VCaP (cell line): ENCODE measurements at regions not wholly inside any gene's neighbourhood (a gene's known extent, or its start where the extent isn't known, plus 50 kb on each side); places are given as distances from the start of the nearest gene placed in this dataset.

Source experiments
- H3K27ac ChIP-seq: fragments of 450-650 bp; 2 replicates; pipeline ENCODE4 v1.5.1; 2017
- TF ChIP-seq, protein P1 (sequence below): fragments of 450-650 bp; conservative IDR thresholded peaks from 2 replicates; pipeline ENCODE4 v1.5.1; 2017; ENCODE audit warnings: mild to moderate bottlenecking, moderate library complexity

DNA sequence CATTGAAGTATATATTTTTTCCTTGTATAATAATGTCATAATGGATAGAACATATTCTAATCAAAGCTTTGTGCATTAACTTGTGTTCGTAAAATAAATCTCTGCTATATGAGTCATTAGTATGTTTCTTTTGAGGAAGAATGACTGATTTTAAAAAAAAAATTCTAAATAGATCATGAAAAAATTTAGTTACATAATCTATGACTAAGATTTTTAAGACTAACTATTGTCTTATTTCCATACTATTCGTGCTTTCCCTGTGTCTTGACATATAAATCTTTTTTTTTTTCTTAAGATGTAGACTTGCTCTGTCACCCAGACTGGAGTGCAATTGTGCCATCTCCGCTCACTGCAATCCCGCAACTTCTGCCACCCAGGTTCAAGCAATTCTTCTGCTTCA lies 226.1 kb downstream of the DSEL start:
- TF ChIP-seq, protein P1, sequence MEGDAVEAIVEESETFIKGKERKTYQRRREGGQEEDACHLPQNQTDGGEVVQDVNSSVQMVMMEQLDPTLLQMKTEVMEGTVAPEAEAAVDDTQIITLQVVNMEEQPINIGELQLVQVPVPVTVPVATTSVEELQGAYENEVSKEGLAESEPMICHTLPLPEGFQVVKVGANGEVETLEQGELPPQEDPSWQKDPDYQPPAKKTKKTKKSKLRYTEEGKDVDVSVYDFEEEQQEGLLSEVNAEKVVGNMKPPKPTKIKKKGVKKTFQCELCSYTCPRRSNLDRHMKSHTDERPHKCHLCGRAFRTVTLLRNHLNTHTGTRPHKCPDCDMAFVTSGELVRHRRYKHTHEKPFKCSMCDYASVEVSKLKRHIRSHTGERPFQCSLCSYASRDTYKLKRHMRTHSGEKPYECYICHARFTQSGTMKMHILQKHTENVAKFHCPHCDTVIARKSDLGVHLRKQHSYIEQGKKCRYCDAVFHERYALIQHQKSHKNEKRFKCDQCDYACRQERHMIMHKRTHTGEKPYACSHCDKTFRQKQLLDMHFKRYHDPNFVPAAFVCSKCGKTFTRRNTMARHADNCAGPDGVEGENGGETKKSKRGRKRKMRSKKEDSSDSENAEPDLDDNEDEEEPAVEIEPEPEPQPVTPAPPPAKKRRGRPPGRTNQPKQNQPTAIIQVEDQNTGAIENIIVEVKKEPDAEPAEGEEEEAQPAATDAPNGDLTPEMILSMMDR, result no peak
- H3K27ac ChIP-seq, result no peak overlapping the region

DNA sequence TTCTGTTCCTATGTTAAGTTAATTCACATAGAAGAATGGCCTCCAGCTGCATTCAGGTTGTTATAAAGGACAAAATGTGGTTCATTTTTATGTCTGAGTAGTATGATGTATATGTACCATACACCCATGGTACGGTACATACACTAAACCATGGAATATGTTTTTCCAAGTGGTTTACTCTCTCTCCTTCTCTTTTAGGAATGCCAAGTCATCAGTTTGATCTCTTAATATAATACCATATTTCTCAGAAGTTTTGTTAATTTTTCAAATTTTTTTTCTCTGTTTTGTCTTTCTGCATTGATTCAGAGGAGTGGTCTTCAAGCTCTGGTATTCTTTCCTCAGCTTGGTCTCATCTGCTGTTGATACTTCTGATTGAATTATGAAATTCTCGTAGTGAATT lies 230.9 kb downstream of the DSEL start:
- TF ChIP-seq, protein P1, result no peak
- no peak overlapping the region for H3K27ac ChIP-seq

DNA sequence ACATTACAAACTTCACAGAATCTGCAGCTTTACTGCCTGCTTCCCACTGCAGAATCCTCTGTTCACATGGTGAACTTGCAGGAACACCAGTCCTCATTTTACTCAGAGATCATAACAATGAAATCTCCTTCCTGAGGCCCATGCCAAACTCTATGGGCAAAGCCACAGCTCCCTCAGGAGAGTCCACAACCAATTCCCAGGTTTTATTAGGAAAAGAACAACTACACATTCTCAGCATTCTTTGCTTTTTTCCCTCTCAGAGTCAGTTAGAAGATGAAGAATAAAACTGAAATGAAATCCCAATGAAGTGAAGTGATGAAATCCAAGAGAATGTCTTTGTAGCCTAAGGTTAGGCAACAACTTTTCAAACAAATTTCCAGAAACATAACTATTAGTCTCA lies 233.7 kb downstream of the DSEL start:
- TF ChIP-seq, protein P1, result no peak
- no peak overlapping the region for H3K27ac ChIP-seq

DNA sequence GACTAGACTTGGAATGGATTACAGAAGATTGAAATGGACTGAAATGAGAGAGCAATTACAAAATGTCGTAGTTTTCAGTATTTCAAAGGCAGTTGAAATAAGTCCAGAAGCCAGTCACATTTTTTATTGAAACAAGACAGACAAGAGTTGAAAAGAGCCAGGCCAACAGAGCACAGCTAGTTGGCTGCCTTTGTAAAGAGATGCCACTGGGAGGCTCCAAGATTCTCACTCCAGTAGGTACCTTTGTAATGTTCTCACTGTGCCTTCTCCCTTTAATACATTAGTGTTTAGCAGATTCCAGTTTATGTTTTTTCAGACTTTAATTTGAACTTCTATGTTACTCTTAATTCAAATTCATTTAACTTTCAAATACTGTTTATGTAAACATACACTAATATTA lies 234.8 kb downstream of the DSEL start:
- TF ChIP-seq, protein P1, result 0 out of 2 replicates have a peak, but pooled peaks have one; percentile 17
- no peak overlapping the region for H3K27ac ChIP-seq

DNA sequence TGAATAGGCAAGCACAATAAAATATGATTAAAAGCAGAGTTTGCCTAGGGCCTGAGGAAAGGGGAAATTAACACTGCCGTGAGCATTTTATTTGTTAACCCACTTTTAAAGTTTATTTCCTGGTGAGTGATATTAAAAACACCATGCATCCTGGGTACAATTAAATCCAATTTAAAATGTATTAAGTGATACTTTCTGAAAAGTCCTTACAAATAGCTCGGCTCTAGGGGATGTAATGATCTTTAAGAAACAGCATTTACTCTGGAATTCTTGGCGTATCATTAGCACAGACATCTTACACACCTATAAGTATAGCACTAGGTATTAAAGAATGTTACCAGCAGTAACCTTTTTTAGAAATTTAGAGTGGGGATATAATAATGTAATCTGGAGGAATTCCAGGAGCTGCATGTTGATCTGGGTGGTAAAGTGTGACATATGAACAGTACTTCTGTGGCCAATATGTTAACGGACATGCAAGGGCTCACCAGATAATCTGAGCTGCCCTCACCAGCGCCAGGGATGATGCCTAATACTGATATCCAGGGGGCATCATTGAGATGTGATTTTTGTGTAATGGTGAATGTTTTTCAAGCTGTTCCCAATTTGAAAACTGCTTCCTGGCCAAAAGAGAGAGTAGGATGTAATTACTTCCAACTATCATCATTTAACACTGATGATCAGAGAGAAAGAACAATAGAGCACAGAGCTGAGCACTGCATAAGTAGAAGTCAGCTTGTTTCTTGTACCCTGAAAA lies 235.9 kb downstream of the DSEL start:
- H3K27ac ChIP-seq, result no peak overlapping the region
- TF ChIP-seq, protein P1, result no peak

DNA sequence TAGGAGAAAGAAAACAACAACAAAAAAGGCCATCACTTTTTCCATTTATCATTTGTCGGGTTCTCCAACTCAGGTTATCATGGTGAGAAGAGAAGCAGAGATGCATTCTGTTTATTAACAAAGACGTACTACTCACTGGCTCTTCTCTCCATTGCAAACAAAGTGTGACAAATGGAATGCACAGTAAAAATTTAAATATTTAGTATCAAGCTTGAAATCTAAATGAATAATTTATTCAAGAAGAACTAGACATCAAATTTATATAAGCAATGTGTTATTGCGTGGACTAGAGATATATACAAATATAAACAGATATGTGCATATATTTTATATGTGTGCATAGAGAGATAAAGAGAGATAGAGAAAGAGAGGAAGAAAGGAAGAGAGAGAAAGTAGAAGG lies 236.5 kb downstream of the DSEL start:
- no peak overlapping the region for H3K27ac ChIP-seq
- TF ChIP-seq, protein P1, result no peak

DNA sequence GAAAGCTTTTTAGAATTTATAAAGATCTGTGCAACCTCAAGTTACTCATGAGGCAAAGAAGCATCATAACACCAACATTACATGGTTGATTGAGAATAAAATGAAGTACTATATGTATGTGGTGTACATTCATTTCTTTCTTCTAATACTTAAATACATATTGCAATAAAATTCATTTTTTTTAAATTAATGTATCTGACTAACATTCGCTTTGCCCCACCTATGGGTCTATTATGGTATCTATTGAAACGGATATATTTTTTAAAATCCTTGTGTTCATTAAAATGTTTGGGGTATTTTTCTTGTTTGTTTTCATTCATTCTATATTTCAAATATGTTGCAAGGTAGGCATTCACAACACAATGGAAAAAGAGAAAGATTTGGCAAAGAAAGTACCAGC lies 237.5 kb downstream of the DSEL start:
- H3K27ac ChIP-seq, result no peak overlapping the region
- TF ChIP-seq, protein P1, result no peak
